ENCODE measurements at regions not wholly inside any gene's neighbourhood (a gene's known extent, or its start where the extent isn't known, plus 50 kb on each side); places are given as distances from the start of the nearest gene placed in this dataset.
"Not testable (repeated sequence)": the region's sequence is repeated elsewhere in the genome, so short reads cannot be mapped to it uniquely, and the experiment has no call there.

DNA sequence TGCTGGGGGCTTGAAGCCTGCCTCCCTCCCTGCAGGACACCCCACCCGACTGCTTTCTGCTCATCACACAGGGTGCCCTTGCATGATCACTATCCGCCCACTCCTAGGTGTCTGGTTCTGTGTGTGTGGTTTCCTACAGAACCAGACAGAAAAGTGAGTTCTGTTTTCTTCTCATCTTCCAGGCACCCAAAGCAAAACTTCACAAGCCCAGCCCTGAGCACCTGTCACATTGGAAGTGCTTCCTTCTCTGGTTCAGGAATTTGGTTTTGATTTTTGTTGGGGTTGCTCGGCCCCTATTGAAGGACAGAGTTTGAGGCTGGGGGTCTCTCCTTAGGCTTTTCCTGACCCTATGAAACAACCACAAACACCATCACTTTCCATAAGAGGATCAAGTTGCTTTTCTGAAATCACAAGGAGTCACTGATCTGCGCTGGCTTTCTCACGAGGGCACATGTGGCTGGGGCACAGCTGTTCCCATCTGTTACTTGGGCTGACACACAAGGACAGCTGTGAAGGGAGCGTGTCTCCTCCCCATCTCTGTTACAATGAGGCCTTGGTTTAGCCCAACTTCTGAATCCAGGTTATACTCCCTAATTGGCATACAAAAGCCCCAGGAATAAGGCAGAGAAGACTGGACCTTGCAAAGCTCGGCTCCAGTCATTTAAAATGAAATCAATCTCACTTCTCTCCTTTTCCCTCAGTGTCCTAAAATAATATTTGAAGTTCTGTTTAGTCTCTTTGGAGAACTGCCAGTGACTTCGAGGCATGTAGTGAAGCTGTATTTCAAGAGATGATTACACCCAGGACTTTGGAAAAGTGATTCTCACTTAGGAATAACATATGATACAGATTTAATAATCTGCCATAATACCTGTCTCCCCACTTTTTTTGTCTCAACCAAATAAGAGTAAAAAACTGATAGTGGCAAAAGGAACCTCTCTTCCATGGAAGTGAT lies 213.1 kb upstream of the GAS1 start:
- DNase-seq = no peak

DNA sequence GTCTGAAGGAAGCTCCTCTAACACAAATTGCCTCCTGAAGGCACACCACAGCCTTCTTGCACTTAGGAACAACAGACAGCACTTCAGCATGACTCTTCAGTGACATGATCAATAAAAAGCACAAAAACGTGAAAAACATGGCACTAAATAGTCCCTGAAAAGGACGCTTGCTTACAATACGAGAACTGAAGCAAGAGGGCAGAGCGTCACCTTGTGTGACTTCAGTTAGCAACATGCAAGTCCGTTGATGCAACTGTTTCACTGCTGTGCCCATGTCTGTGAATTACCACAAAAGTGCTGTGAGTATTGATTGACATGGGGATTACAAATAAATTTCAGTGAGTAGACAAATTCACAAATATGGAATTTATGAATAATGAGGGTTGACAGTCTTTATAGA lies 219.9 kb upstream of the GAS1 start:
- no peak for DNase-seq

DNA sequence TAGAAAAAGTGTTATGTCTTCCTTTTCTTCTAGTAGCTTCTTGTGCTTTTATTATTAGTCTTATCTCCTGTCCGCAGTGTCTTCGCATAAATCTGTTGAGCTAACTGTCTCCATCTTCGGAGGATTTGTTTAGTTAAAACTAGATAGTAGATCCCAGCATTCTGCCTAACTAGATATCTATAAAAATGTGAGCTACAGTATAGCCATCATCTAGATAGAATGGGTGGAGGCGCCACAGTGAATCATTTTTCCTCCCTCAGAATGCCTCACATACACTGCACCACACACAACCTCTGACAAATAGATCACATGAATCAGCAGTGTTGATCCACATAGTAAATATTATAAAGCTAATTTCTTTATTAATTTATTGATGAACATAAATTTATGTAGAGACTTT lies 220.3 kb upstream of the GAS1 start:
- DNase-seq = no peak

DNA sequence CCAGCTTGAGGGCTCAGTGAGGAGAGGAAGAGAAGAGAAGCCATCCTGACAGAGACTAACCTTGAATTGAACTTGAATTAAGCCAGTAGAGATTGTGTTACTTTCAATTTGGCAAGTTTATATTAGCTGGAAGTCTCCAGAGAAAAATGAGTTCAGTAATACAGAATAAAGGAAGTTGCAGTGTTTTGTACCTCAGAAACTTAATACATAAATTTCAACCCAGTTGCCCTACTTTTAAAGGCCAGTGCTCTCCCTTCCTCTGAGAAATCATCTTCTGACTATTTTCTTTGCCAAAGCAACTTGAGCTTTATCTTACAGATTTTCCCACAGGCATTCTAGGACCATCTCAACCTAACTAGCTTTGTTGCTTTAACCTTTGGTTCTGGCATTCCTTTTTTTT lies 231.0 kb upstream of the GAS1 start:
- no peak for DNase-seq

DNA sequence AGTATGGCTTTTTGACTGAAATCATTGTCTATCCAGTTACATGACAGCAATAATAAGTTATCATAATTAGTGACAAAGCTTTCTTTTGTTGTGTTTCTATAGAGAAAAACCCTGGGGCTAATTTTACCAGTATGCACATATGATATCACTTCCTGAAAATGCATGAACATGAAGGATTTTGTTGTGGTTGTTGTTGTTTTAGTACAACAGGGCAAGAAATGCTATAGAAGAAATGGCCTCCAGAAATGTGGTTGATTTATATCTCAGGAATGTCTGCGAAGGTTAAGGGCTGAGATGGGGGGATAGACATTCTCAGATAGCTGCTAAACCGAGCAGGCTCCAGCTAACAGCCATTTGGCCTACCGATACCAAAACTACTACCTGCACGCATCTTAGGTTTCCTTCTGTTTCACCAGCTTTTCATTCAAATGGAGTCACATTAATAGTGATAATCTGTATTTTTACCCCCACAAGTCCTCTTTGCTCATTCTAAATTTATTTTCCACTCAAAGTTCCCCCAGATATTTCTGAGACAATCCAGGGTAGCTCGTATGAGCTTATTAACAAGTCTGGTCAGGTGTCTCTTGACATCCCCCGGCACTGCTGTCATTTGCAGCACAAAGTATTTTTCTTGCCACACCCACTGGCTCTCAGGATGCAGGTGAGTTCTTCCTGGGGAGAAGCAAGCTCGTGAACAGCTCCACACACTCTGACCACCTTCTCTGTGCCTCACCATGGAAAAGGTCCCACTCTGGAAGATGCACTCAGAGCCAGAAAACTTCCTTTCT lies 232.4 kb upstream of the GAS1 start:
- no peak for DNase-seq

DNA sequence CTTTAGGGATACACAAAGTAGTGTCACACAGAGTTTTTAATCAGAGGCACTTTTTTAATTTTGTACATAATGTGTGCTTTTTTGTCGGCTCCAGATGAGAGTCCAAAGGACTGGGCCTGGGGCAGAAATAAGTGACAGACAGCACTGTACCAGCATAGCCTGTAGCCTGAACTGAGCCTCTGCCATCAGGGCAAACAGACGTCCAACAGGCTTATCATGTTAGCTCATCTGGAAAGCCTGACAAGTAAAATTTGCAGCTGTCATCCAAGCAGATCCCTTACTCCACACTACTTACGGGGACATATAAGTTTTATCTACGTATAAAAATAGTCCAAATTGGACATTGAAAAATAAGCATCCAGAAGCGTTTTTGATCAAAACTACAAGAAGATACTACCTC lies 233.1 kb upstream of the GAS1 start:
- DNase-seq = no peak

DNA sequence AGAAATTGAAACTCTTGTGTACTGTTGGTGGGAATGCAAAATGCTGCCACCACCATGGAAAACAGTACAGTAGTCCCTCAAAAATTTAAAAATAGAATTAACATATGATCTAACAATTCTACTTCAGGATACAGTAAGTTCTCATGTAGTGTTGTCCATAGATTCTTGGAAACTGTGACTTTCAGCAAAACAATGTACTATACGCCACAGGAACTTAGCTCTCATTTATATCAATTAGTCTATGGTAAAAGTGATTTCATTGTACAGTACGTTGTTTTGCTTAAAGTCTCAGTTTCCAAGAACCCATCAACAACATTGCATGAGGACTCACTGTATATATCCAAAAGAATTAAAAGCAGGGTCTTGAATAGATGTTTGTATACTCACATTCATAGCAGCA lies 233.5 kb upstream of the GAS1 start:
- DNase-seq = no peak

DNA sequence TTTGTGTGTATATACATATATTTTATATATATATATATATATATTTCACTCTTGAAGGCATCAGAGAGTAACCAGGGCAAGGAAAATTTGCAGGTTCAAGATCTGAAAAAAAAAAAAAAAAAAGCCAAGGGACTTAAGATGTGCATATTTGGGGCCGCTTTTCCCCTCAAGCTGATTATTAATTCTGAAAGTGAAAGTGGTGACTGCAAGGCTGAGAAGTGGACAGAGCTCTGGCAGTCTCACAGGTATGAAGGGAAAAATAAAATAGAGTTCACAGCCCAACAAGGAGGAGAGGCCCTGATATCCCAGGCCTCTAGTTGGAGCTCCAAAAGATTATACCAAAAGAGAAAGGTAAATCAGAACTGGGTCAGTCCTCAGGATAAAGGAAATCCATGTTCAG lies 234.4 kb upstream of the GAS1 start:
- no peak for DNase-seq

DNA sequence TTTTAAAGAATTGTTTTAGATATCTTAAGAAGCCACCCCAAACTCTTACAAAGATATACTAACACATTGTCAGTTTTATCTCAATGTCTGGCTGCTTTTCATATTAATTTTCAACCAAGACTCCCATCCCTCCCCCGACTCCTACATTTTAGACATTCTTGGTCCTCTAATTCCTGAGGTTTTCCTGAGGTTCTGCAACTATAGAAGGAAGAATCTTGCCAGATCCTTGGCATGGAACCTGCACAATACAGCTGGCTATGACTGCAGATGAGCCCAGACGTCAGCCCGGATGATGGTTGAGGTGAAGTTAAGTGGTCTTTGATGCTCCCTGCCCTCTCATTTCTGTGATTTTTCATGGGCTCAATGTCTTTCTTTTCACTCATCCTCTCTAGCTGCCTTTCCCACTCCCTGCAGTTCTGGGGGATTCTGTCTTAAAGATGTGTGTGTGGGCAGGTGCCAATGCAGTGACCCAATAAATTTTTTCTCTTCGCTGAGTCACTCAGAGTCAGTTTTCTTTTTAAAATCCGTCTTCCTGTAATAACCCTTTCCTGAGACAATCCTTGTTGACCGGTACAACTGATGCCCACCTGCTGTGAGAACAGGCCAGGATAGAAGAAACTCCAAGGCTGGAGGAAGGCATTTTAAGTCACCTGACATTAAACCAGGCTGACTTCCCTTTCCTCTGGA lies 237.8 kb upstream of the GAS1 start:
- DNase-seq = no peak

DNA sequence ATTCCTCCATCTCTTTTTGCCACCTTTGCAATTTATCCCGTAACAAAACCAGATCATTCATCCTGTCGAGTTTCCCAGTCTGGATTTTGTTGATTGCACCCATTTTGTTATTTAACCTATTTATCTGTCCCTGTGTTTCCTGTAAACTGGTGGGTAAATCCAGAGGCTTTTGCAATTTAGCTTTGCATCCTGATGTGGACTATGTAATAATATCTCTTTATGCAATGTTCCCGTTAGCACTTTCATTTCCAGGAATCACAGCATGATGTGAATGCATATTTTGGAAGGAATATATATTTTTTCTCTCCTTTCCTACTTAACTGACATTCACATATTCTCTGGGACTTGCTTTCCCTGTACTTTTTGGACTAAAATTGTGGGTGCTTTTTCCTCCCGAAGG lies 240.3 kb upstream of the GAS1 start:
- no peak for DNase-seq

DNA sequence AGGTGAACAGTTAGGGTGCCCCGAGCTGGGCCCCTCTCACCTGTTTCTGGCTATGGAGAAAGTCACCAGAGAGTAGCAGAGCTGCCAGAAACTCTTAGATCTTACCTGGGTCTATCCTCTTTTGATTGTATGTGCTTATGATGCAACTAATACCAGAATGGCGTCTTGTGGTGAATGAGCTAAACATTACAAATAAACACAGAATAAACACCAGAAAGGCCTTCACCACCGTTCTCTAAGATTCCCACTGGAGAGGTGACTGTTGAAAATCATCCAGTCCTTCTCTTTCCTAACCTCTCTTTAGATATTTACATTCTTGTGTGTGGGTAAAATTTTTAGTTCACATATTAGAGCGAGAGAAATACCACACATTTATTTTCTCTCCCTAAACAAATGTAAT lies 241.7 kb upstream of the GAS1 start:
- no peak for DNase-seq

DNA sequence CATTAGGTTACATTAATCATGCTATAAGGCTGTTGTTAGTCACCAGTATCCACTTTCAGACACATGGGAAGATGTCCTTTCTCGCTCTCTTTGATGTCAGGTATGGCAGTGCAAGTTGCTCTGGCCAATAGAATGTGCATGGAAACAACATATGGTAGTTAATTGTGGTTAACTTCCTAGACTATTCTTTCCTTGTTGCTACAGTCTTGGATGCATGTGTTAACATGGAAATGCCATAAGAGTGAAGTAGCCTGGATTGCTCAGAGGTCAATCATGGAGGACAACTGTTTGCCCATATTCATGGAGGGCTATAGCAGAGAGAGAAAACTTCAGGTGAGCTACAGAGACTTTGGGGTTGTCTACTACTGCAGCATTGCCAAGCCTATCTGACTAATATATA lies 245.8 kb upstream of the GAS1 start:
- DNase-seq = no peak

DNA sequence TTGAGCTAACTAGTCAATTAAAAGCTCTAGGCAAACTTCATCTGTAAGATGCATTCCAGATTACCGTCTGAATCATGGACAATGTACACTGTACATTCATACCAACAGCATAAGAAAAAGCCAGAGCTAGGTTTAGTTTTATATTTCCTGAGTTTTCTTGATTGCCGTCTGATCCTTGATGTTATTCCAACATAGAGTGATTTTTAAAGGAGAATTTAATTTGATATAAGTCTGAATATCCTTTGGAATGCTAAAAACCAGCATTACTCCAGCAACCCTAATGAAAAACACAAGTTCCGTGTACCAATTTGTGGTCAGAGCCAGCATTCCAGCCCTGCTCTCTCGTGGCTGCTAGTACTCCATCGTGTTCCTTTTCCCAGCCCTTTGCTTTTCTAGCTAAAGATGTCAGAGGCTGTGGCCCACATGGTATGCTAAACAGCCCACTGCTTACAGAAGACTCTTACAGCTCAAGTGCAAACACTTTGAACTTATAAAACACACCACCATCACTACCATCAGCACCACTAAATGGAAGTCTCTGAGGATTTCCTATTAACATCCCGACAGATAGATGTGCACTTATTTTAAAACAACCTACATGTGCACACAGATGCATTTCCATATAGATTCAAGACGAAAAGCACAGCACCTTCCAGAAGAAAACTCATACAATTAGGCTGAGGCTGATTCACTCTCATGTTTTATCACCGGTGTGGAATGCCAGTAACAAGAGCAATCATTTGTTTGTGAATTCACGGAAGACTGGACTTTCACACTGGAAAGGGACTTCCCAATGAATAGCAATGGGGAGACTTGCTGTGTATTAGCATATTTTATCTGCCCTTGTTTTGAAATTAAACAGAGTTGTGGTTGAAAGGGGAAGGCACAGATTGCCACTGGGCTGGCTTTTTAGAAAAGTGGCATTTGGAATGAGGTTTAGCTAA lies 246.9 kb upstream of the GAS1 start:
- DNase-seq = no peak

DNA sequence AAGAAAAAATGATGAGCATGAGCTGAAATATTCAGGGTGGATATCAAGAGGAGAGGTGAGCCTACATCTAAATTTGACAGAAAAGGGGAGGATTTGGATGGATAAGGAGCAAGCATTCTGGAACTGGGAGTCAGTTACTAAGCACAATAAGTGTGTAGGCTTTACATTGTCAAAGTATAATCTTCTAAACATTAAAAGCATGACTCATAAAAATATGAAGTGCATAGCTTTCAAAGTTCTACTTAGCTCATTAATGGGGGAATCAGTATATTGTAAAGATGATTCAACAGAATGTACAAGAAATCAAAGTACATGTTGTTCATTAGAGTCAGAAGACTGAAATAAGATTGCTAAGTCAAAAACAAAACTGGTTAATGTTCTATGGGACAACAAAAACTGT lies 248.0 kb upstream of the GAS1 start:
- DNase-seq = no peak

DNA sequence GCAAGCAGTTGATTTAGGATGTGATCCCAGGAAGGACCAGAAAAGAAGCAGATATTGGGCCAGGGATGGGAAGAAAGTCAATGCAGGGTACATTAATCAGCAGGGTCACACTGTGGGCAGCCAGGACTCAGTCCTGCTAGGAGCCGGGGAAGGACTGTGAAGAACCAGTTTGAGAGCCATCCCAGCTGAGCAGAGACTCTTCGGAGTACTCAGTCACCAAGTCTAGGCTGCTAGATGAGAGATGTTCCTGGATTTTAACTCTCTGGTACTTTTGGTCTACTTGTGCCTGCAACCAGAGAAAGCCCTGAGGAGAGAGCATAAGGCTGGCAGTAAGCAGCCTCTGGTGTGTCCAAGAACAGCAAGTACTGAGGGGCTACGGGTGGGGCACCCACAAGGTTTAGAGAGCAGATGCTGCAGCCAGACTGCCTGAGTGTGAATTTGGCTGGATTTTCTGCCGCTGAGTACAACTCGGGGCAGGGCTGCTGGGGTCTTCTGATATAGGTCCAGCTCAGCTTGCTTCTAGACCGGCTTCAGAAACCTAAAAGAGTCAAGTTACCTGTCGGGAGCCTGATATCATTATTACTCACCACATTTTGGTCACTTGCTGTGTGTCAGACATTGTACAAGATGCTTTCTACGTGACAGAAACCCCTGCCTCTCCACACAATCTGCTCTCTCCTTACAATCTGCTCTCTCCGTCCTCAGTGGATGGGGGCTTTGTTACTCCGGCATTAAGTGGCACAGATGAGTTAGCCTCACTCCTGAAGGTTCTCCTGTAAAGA lies 250.2 kb upstream of the GAS1 start:
- no peak for DNase-seq

DNA sequence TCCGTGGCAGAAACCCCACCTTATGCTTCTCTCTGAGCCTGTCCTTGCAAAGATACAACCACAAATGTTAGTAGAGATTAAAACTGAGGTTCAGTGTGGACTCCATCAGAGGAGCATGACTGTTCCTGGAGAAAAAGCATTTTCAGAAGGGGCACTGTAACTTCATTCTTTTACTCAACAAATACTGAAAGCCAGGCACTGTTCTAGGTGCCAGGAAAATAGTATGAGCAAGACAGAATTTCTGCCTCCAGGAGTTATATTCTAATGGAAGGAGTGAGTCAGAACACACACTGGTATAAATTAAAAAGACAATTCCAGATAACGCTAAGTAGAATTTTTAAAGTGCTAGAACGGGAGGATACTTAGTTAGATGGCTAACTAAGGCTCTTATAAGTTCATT lies 251.4 kb upstream of the GAS1 start:
- DNase-seq = no peak

DNA sequence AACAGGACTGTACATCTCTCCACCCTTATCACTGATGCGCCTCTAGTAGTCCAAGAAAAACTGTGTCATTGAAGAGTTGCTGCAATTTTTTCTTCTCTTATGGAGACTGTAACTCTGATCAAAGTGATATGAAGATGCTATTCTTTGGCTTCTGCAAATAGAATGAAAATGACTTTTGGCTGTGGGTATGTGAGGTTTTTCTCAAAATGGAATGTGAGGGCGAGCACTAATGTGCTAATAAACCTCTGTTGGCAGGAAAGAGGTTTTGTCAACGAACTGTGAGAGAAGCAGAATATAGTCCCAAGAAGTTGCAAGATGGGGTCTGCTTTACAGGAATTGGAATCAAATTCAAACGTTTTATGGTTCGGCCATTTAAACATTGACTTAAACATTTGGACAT lies 252.0 kb upstream of the GAS1 start:
- no peak for DNase-seq

DNA sequence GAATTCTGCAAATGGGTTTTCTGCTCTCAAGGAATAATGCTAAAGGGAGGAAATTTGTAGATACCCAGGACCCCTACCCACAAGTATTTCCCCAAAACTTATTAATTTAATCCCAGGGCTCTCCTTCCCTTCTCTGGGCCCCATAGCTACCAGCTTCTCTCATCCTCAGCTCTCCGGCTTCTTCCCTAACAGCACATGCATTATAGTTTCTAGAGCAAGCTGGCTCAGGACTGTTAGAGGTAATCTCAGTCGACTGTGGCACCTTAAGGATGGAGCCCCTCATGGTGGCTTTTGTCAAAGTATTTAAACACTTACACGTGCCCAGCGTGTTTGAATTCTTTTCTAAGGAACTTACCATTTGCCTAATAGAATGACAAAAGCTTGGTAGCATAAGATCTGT lies 252.5 kb upstream of the GAS1 start:
- no peak for DNase-seq

DNA sequence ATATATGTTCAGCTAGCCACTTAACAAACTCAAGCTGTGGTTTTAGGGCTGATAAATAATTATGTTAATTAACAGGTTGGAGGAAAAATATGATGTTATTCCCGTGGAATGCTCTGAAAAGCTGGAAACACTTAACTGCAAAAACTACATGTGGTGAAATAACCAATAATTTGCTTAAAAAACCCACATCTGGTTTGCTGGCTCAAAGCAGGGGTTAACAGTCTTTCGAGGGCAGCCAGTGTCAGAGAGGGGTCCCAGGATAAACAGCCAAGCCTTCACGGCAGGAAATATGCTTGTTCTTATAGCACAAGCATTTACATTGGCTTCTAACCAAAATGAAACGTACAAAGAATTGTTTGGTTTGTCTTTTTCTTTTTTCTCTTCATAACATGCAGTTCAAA lies 254.0 kb upstream of the GAS1 start:
- no peak for DNase-seq

DNA sequence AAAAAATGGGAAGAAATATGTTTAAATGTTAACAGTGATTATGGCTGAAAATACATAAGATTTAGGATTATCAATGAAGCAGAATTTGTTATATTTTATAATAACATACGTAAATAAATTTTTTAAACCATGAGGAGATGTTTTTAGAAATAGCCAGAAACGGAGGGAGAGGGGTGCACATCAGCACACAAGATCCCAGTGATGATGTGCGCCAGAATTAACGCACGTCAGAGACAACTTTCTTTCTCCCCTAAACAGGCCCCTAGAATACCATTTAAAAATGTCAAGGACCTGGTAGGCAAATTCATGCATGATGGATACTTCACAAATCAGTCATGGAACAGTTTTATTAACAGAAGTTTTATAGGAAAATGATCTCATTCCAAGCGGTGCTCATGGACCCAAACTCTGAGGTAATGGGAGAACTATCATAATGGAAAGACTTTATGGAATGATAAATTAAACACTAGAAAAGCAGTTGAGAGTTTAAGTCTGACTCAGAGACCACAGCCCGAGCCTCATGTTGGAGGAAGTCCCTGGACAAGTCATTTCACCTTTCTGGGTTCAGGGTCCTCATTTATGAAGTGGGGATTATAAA lies 258.9 kb upstream of the GAS1 start:
- DNase-seq = no peak

DNA sequence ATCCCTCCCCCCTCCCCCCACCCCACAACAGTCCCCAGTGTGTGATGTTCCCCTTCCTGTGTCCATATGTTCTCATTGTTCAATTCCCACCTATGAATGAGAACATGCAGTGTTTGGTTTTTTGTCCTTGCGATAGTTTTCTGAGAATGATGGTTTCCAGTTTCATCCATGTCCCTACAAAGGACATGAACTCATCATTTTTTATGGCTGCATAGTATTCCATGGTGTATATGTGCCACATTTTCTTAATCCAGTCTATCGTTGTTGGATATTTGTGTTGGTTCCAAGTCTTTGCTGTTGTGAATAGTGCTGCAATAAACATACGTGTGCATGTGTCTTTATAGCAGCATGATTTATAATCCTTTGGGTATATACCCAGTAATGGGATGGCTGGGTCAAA lies 263.4 kb upstream of the GAS1 start:
- not testable (repeated sequence) for DNase-seq
